H9 (cell line): ENCODE measurements at regions not wholly inside any gene's neighbourhood (a gene's known extent, or its start where the extent isn't known, plus 50 kb on each side); places are given as distances from the start of the nearest gene placed in this dataset.

Experiments
- DNase-seq: peaks from one replicate; pipeline ENCODE4 v3.0.0-alpha.2; 2017
- H2AFZ ChIP-seq: one replicate; pipeline ENCODE4 v1.6.1; 2013; ENCODE audit warnings: mild to moderate bottlenecking, low read length, control low read depth, moderate library complexity
- H2AK5ac ChIP-seq: 2 replicates; pipeline ENCODE4 v1.6.1; 2013; ENCODE audit warnings: low read length, control low read depth, mixed read lengths; ENCODE audit not compliant: insufficient read length
- H2BK120ac ChIP-seq: one replicate; pipeline ENCODE4 v1.6.1; 2013; ENCODE audit warnings: low read depth, mild to moderate bottlenecking, low read length, control low read depth, inconsistent platforms; ENCODE audit not compliant: poor library complexity, severe bottlenecking
- H2BK12ac ChIP-seq: 2 replicates; pipeline ENCODE4 v1.6.1; 2013; ENCODE audit warnings: low read length, control low read depth, mixed read lengths, low read depth; ENCODE audit not compliant: insufficient read length
- H2BK15ac ChIP-seq: 2 replicates; pipeline ENCODE4 v1.6.1; 2013; ENCODE audit warnings: low read depth, low read length, control low read depth
- H2BK20ac ChIP-seq: one replicate; pipeline ENCODE4 v1.6.1; 2013; ENCODE audit warnings: low read depth, mild to moderate bottlenecking, low read length, control low read depth, inconsistent platforms; ENCODE audit not compliant: poor library complexity, severe bottlenecking
- H2BK5ac ChIP-seq: 2 replicates; pipeline ENCODE4 v1.6.1; 2013; ENCODE audit warnings: low read length, control low read depth, mixed read lengths; ENCODE audit not compliant: insufficient read length
- H3K14ac ChIP-seq: 2 replicates; pipeline ENCODE4 v1.6.1; 2013; ENCODE audit warnings: low read length, control low read depth; ENCODE audit not compliant: insufficient read depth
- H3K18ac ChIP-seq: 2 replicates; pipeline ENCODE4 v1.6.1; 2013; ENCODE audit warnings: low read depth, mild to moderate bottlenecking, mixed read lengths, low read length, control low read depth; ENCODE audit not compliant: insufficient read length
- H3K23ac ChIP-seq: 2 replicates; pipeline ENCODE4 v1.6.1; 2013; ENCODE audit warnings: low read length, control low read depth, mixed read lengths, low read depth; ENCODE audit not compliant: insufficient read length
- H3K23me2 ChIP-seq: 2 replicates; pipeline ENCODE4 v1.6.1; 2013; ENCODE audit warnings: low read depth, mild to moderate bottlenecking, mixed read lengths, low read length, control low read depth; ENCODE audit not compliant: insufficient read length, poor library complexity, severe bottlenecking
- H3K27ac ChIP-seq: 2 replicates; pipeline ENCODE4 v1.5.1; 2013; ENCODE audit warnings: low read length, control low read depth, mixed read lengths, low read depth; ENCODE audit not compliant: insufficient read length
- H3K27me3 ChIP-seq: 2 replicates; pipeline ENCODE4 v1.6.1; 2013; ENCODE audit warnings: low read length, control low read depth, inconsistent platforms; ENCODE audit not compliant: insufficient read depth
- H3K4ac ChIP-seq: 2 replicates; pipeline ENCODE4 v1.6.1; 2013; ENCODE audit warnings: low read depth, mild to moderate bottlenecking, control low read depth, inconsistent platforms, low read length, moderate library complexity
- H3K4me1 ChIP-seq: 2 replicates; pipeline ENCODE4 v1.6.1; 2013; ENCODE audit warnings: low read length, control low read depth, inconsistent platforms; ENCODE audit not compliant: insufficient read depth
- H3K4me2 ChIP-seq: 2 replicates; pipeline ENCODE4 v1.6.1; 2013; ENCODE audit warnings: low read length, control low read depth, mixed read lengths; ENCODE audit not compliant: insufficient read length, insufficient read depth
- H3K56ac ChIP-seq: 2 replicates; pipeline ENCODE4 v1.6.1; 2013; ENCODE audit warnings: low read depth, mild to moderate bottlenecking, mixed read lengths, low read length, control low read depth; ENCODE audit not compliant: insufficient read length
- H3K79me1 ChIP-seq: 2 replicates; pipeline ENCODE4 v1.6.1; 2013; ENCODE audit warnings: low read depth, mild to moderate bottlenecking, moderate library complexity, low read length, control low read depth, inconsistent platforms; ENCODE audit not compliant: insufficient read depth, poor library complexity, severe bottlenecking
- H3K79me2 ChIP-seq: 2 replicates; pipeline ENCODE4 v1.6.1; 2013; ENCODE audit warnings: low read length, control low read depth, inconsistent platforms; ENCODE audit not compliant: insufficient read depth
- H3K9ac ChIP-seq: 2 replicates; pipeline ENCODE4 v1.6.1; 2013; ENCODE audit warnings: low read length, control low read depth, mixed read lengths; ENCODE audit not compliant: insufficient read length; ENCODE audit errors: extremely low read depth
- H3K9me3 ChIP-seq: one replicate; pipeline ENCODE4 v1.6.1; 2013; ENCODE audit warnings: low read depth, low read length, inconsistent platforms; ENCODE audit not compliant: control insufficient read depth
- H3T11ph ChIP-seq: one replicate; pipeline ENCODE4 v1.6.1; 2013; ENCODE audit warnings: mild to moderate bottlenecking, low read length, control low read depth, inconsistent platforms
- H4K20me1 ChIP-seq: one replicate; pipeline ENCODE4 v1.6.1; 2013; ENCODE audit not compliant: control insufficient read depth, insufficient read length, insufficient read depth
- H4K5ac ChIP-seq: 2 replicates; pipeline ENCODE4 v1.6.1; 2013; ENCODE audit warnings: low read depth, mild to moderate bottlenecking, mixed read lengths, low read length, control low read depth; ENCODE audit not compliant: insufficient read length
- H4K8ac ChIP-seq: replicated peaks from 2 replicates; pipeline ENCODE4 v1.6.1; 2013; ENCODE audit warnings: low read length, control low read depth, mixed read lengths, low read depth; ENCODE audit not compliant: insufficient read length
- H4K91ac ChIP-seq: 2 replicates; pipeline ENCODE4 v1.6.1; 2013; ENCODE audit warnings: low read depth, mild to moderate bottlenecking, moderate library complexity, mixed read lengths, low read length, control low read depth; ENCODE audit not compliant: insufficient read length
- H3K27ac Mint-ChIP-seq, 3 experiments: 2 replicates in 2 of 3; 3 replicates in 1 of 3; pipeline ENCODE4 v1.8.0; 2020 to 2021; ENCODE audit warnings: mixed read lengths in 3 of 3, mild to moderate bottlenecking in 1 of 3, moderate library complexity in 1 of 3
- H3K27me3 Mint-ChIP-seq: 2 replicates; pipeline ENCODE4 v1.8.0; 2021; ENCODE audit warnings: low read depth, mild to moderate bottlenecking, moderate library complexity, mixed read lengths
- H3K36me3 Mint-ChIP-seq, 3 experiments: 2 replicates in 2 of 3; 3 replicates in 1 of 3; pipeline ENCODE4 v1.8.0; 2020 to 2021; ENCODE audit warnings: low read depth in 3 of 3, mixed read lengths in 3 of 3; ENCODE audit not compliant: insufficient read depth in 1 of 3
- H3K4me1 Mint-ChIP-seq, 2 experiments: 2 replicates each; pipeline ENCODE4 v1.8.0; 2020; ENCODE audit warnings: mixed read lengths in 2 of 2
- H3K4me3 Mint-ChIP-seq, 2 experiments: 2 replicates in 1 of 2; 3 replicates in 1 of 2; pipeline ENCODE4 v1.8.0; 2020 to 2021; ENCODE audit warnings: mild to moderate bottlenecking in 2 of 2, mixed read lengths in 2 of 2, moderate library complexity in 1 of 2
- H3K9me3 Mint-ChIP-seq, 2 experiments: 2 replicates in 1 of 2; 3 replicates in 1 of 2; pipeline ENCODE4 v1.8.0; 2020; ENCODE audit warnings: mild to moderate bottlenecking in 2 of 2, mixed read lengths in 2 of 2, moderate library complexity in 1 of 2
- CTCF ChIP-seq: fragments of 200-600 bp; sonication (generic); conservative IDR thresholded peaks from 3 replicates; pipeline ENCODE4 v1.8.0; 2021; ENCODE audit warnings: antibody characterized with exemption, mild to moderate bottlenecking
- WGBS: extraction: QIAGEN DNeasy Blood & Tissue Kit; methylation state at CpG from one replicate; pipeline ENCODE4 v1.1.7; 2013; ENCODE audit warnings: missing lambda C conversion rate, low lambda C conversion rate, mixed read lengths; ENCODE audit not compliant: insufficient read length; ENCODE audit errors: extremely low coverage; 5-methylcytosine and 5-hydroxymethylcytosine counted together

- no peak overlapping the region for H4K5ac ChIP-seq
- H3K27ac ChIP-seq: no peak overlapping the region
- no peak overlapping the region; the same call in 1 of the 2 replicates for H3K14ac ChIP-seq
- no peak for DNase-seq
- no peak overlapping the region for H2BK15ac ChIP-seq
- no peak overlapping the region for H3K4ac ChIP-seq
- H3K23me2 ChIP-seq: no peaks in the 10 kb centered on the region
- Mint-ChIP-seq H3K36me3 (peaks cover 0 to 13% (median 0%) of the 10 kb centered on the region in 3 experiments; a peak in 3 of 7 replicates), H3K4me3 (no peak overlapping the region), H3K27me3 (no peaks in the 10 kb centered on the region), H3K9me3 (peaks cover 4 to 7% of the 10 kb centered on the region in 2 experiments; a peak in 2 of 5 replicates), H3K27ac (peak overlapping the region in 1 of 3 experiments; percentile 35; a peak in 2 of 7 replicates), H3K4me1 (no peaks in the 10 kb centered on the region)
- no peak overlapping the region for H2AFZ ChIP-seq
- no peak overlapping the region for H4K8ac ChIP-seq
- no peaks in the 10 kb centered on the region for H3K9me3 ChIP-seq
- no peak overlapping the region for H2BK12ac ChIP-seq
- no peak overlapping the region for H3K56ac ChIP-seq
- no peak overlapping the region for H3K4me2 ChIP-seq
- no peak for TF ChIP-seq CTCF
- H2BK5ac ChIP-seq: no peak overlapping the region
- H2AK5ac ChIP-seq: no peak overlapping the region
- H3K79me2 ChIP-seq: no peaks in the 10 kb centered on the region
- no peaks in the 10 kb centered on the region for H3K27me3 ChIP-seq
- H3K4me1 ChIP-seq: no peaks in the 10 kb centered on the region
- H3K79me1 ChIP-seq: no peaks in the 10 kb centered on the region
- H2BK120ac ChIP-seq: no peak overlapping the region
- H2BK20ac ChIP-seq: no peak overlapping the region
- H3K18ac ChIP-seq: no peak overlapping the region
- H3T11ph ChIP-seq: no peak overlapping the region
- no peak overlapping the region for H3K23ac ChIP-seq
- H4K91ac ChIP-seq: no peak overlapping the region
- H3K9ac ChIP-seq: no peak overlapping the region
- no CpG with 5 or more reads among the region's 8 CpGs for WGBS
- no peaks in the 10 kb centered on the region for H4K20me1 ChIP-seq
Observed at GRCh38 chr19:32255536-32256295, 89.7 kb upstream of the ZNF507 start.
